HG03135 (cell line): ENCODE measurements at regions not wholly inside any gene's neighbourhood (a gene's known extent, or its start where the extent isn't known, plus 50 kb on each side); places are given as distances from the start of the nearest gene placed in this dataset.
"Not testable (repeated sequence)": the region's sequence is repeated elsewhere in the genome, so short reads cannot be mapped to it uniquely, and the experiment has no call there.

ENCODE experiments used
- ATAC-seq: cut with Tn5 transposase; IDR thresholded peaks from one replicate; pipeline ENCODE4 v1.9.1; 2021; ENCODE audit warnings: mild to moderate bottlenecking, moderate library complexity; ENCODE audit not compliant: unreplicated experiment

GRCh38 chr4:85102606-85103005 is 136.1 kb upstream of the WDFY3 start:
- no peak for ATAC-seq

- no peak for ATAC-seq
Measured at GRCh38 chr4:85106166-85106565, 139.7 kb upstream of the WDFY3 start.

- no peak for ATAC-seq
Measured at GRCh38 chr4:85106805-85107336, 140.4 kb upstream of the WDFY3 start.

GRCh38 chr4:85107553-85107952 is 141.1 kb upstream of the WDFY3 start:
- ATAC-seq = no peak

- no peak for ATAC-seq
Measured at GRCh38 chr4:85113706-85114105, 147.2 kb upstream of the WDFY3 start.

- no peak for ATAC-seq
Measured at GRCh38 chr4:85114526-85114925, 148.0 kb upstream of the WDFY3 start.

GRCh38 chr4:85116008-85116407 is 149.5 kb upstream of the WDFY3 start:
- ATAC-seq = no peak

GRCh38 chr4:85125688-85126087 is 159.2 kb upstream of the WDFY3 start:
- ATAC-seq = no peak

GRCh38 chr4:85126991-85127591 is 160.6 kb upstream of the WDFY3 start:
- ATAC-seq = no peak

- peak; percentile 96 for ATAC-seq
Measured at GRCh38 chr4:85127653-85128052, 161.2 kb upstream of the WDFY3 start.

GRCh38 chr4:85128246-85129204 is 162.0 kb upstream of the WDFY3 start:
- ATAC-seq = no peak

- ATAC-seq = not testable (repeated sequence)
Measured at GRCh38 chr4:85129354-85130125, 163.1 kb upstream of the WDFY3 start.

GRCh38 chr4:85132117-85132516 is 165.6 kb upstream of the WDFY3 start:
- no peak for ATAC-seq

- no peak for ATAC-seq
Measured at GRCh38 chr4:85132570-85132969, 166.1 kb upstream of the WDFY3 start.

- not testable (repeated sequence) for ATAC-seq
Measured at GRCh38 chr4:85139749-85140148, 173.3 kb upstream of the WDFY3 start.

- ATAC-seq = no peak
Measured at GRCh38 chr4:85142451-85142850, 176.0 kb upstream of the WDFY3 start.

- peak; percentile 73 for ATAC-seq
Measured at GRCh38 chr4:85147481-85148076, 181.1 kb upstream of the WDFY3 start.

GRCh38 chr4:85149676-85150075 is 183.2 kb upstream of the WDFY3 start:
- ATAC-seq = no peak

GRCh38 chr4:85151371-85151770 is 184.9 kb upstream of the WDFY3 start:
- ATAC-seq = no peak

GRCh38 chr4:85151786-85152185 is 185.3 kb upstream of the WDFY3 start:
- no peak for ATAC-seq

GRCh38 chr4:85152480-85152879 is 186.0 kb upstream of the WDFY3 start:
- no peak for ATAC-seq
